NB4 (cell line): ENCODE measurements at regions not wholly inside any gene's neighbourhood (a gene's known extent, or its start where the extent isn't known, plus 50 kb on each side); places are given as distances from the start of the nearest gene placed in this dataset.

Experiments
- POLR2A ChIP-seq: IDR thresholded peaks from 2 replicates; pipeline ENCODE4 v1.6.1; 2011; ENCODE audit warnings: mild to moderate bottlenecking; ENCODE audit not compliant: insufficient read length; ENCODE audit errors: extremely low read depth
- TF ChIP-seq, protein P1 (sequence below): IDR thresholded peaks from one replicate; pipeline ENCODE4 v1.5.1; 2012; ENCODE audit warnings: low read depth, low read length
- TF ChIP-seq, protein P2 (sequence below): IDR thresholded peaks from 2 replicates; pipeline ENCODE4 v1.6.1; 2011; ENCODE audit warnings: low read depth, low read length

DNA sequence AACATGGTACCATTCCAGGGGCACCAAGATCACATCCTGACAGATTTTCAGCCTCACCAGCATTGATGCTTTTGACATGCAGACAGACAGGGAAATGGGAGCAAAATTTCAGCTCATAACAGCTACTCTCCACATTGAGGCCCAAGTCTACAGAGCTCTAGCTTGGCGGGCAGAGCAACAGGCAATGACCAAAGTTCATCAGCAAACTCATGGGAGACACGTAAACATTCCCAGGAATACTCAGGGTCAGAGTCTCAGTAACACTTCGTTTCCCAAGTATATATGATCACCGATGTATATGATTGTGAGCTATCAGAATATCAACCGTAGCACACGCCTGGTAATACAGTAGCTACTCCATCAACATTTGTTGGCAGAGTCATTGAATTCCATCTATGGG lies 59.2 kb upstream of the SLC24A5 start:
- TF ChIP-seq, protein P1, sequence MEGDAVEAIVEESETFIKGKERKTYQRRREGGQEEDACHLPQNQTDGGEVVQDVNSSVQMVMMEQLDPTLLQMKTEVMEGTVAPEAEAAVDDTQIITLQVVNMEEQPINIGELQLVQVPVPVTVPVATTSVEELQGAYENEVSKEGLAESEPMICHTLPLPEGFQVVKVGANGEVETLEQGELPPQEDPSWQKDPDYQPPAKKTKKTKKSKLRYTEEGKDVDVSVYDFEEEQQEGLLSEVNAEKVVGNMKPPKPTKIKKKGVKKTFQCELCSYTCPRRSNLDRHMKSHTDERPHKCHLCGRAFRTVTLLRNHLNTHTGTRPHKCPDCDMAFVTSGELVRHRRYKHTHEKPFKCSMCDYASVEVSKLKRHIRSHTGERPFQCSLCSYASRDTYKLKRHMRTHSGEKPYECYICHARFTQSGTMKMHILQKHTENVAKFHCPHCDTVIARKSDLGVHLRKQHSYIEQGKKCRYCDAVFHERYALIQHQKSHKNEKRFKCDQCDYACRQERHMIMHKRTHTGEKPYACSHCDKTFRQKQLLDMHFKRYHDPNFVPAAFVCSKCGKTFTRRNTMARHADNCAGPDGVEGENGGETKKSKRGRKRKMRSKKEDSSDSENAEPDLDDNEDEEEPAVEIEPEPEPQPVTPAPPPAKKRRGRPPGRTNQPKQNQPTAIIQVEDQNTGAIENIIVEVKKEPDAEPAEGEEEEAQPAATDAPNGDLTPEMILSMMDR: no peak
- TF ChIP-seq, protein P2, sequence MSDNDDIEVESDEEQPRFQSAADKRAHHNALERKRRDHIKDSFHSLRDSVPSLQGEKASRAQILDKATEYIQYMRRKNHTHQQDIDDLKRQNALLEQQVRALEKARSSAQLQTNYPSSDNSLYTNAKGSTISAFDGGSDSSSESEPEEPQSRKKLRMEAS: no peak
- no peak for TF ChIP-seq POLR2A
